Suprapubic skin (tissue), 3 donors: ENCODE measurements at regions not wholly inside any gene's neighbourhood (a gene's known extent, or its start where the extent isn't known, plus 50 kb on each side); places are given as distances from the start of the nearest gene placed in this dataset.

Experiments used
- POLR2AphosphoS5 ChIP-seq, 3 donors: sonication (generic); formaldehyde crosslinking; IDR thresholded peaks; one replicate each; pipeline ENCODE4 v1.6.1; 2017; ENCODE audit warnings: antibody characterized with exemption in 3 of 3
- TF ChIP-seq, protein P1 (sequence below), 2 donors: fragments of 200-600 bp in 1 of 2; fragments of 450-650 bp in 1 of 2; sonication (generic) in 1 of 2; IDR thresholded peaks; one replicate each; pipeline ENCODE4 v1.5.1; 2016 to 2019; ENCODE audit warnings: antibody characterized with exemption in 2 of 2, mild to moderate bottlenecking in 1 of 2, moderate library complexity in 1 of 2

GRCh38 chr7:145005601-145006000 lies 169.7 kb upstream of the TPK1 start:
- TF ChIP-seq POLR2AphosphoS5 (IDR thresholded peaks at IDR 0.05), result no peak
- TF ChIP-seq, protein P1, sequence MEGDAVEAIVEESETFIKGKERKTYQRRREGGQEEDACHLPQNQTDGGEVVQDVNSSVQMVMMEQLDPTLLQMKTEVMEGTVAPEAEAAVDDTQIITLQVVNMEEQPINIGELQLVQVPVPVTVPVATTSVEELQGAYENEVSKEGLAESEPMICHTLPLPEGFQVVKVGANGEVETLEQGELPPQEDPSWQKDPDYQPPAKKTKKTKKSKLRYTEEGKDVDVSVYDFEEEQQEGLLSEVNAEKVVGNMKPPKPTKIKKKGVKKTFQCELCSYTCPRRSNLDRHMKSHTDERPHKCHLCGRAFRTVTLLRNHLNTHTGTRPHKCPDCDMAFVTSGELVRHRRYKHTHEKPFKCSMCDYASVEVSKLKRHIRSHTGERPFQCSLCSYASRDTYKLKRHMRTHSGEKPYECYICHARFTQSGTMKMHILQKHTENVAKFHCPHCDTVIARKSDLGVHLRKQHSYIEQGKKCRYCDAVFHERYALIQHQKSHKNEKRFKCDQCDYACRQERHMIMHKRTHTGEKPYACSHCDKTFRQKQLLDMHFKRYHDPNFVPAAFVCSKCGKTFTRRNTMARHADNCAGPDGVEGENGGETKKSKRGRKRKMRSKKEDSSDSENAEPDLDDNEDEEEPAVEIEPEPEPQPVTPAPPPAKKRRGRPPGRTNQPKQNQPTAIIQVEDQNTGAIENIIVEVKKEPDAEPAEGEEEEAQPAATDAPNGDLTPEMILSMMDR (IDR thresholded peaks at IDR 0.05), result no peak
